Lower leg skin (tissue), 3 donors: ENCODE measurements at regions not wholly inside any gene's neighbourhood (a gene's known extent, or its start where the extent isn't known, plus 50 kb on each side); places are given as distances from the start of the nearest gene placed in this dataset.

Source experiments
- POLR2A ChIP-seq, 2 donors: fragments of 450-650 bp; IDR thresholded peaks; one replicate each; pipeline ENCODE4 v1.6.1; 2016 to 2017; ENCODE audit warnings: antibody characterized with exemption in 2 of 2, mild to moderate bottlenecking in 1 of 2, moderate library complexity in 1 of 2
- TF ChIP-seq, protein P1 (sequence below), 3 donors: fragments of 450-650 bp; IDR thresholded peaks; one replicate each; pipeline ENCODE4 v1.5.1; 2016; ENCODE audit warnings: antibody characterized with exemption in 3 of 3, mild to moderate bottlenecking in 3 of 3, moderate library complexity in 2 of 3

DNA sequence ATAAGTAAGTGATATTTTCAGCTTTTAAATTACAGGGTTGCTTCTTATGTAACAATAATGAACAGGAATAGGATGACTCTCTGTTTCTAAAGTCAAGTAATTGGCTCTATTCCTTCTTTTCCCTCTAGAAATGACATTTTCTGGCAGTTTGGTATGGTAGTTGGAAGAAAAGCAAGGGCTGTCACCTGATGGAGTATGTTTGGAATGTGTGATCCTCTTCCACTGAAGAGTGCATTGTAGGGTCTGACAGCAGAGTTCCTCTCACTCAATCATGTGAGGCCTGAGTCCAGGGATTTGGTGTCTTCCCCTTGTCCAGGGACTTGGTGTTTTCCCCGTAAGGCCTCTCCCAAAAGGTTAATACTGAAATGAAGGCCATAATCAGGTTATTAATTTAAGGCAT is 233.8 kb upstream of the FBXL7 start:
- TF ChIP-seq, protein P1, sequence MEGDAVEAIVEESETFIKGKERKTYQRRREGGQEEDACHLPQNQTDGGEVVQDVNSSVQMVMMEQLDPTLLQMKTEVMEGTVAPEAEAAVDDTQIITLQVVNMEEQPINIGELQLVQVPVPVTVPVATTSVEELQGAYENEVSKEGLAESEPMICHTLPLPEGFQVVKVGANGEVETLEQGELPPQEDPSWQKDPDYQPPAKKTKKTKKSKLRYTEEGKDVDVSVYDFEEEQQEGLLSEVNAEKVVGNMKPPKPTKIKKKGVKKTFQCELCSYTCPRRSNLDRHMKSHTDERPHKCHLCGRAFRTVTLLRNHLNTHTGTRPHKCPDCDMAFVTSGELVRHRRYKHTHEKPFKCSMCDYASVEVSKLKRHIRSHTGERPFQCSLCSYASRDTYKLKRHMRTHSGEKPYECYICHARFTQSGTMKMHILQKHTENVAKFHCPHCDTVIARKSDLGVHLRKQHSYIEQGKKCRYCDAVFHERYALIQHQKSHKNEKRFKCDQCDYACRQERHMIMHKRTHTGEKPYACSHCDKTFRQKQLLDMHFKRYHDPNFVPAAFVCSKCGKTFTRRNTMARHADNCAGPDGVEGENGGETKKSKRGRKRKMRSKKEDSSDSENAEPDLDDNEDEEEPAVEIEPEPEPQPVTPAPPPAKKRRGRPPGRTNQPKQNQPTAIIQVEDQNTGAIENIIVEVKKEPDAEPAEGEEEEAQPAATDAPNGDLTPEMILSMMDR (IDR thresholded peaks at IDR 0.05), result no peak
- no peak for TF ChIP-seq POLR2A (IDR thresholded peaks at IDR 0.05)
